HCT116 (cell line): ENCODE measurements at regions not wholly inside any gene's neighbourhood (a gene's known extent, or its start where the extent isn't known, plus 50 kb on each side); places are given as distances from the start of the nearest gene placed in this dataset.
"Not testable (repeated sequence)": the region's sequence is repeated elsewhere in the genome, so short reads cannot be mapped to it uniquely, and the experiment has no call there.

Experiments used
- ATAC-seq: fragments of 200-7000 bp; cut with Tn5 transposase; 2 replicates; pipeline ENCODE4 v1.9.1; 2020; ENCODE audit warnings: mild to moderate bottlenecking, moderate library complexity
- BruUV-seq: library from RNA; stranded (reverse); fragments of 400-500 nt; replicated peaks from 2 replicates; lab custom pipeline; 2021; lab: Mats Ljungman, UMichigan
- CTCF ChIA-PET: fragments of 300-600 bp; sonication (Branson Sonifier 250); formaldehyde crosslinking; loops from one replicate; lab custom pipeline; 2021; ENCODE audit warnings: antibody characterized with exemption; lab: Charles Lee
- POLR2A ChIA-PET: fragments of 300-600, 350-600 bp; sonication (Branson Sonifier 250); formaldehyde crosslinking; loops from one replicate; lab custom pipeline; 2021; ENCODE audit warnings: antibody characterized with exemption; lab: Charles Lee
- RAD21 ChIA-PET, 2 experiments: fragments of 300-600 bp; sonication (Branson Sonifier 250); formaldehyde crosslinking; loops; one replicate each; lab custom pipeline; 2023; ENCODE audit warnings: low total read pairs in 2 of 2; ENCODE audit not compliant: uncharacterized antibody in 2 of 2, unreplicated experiment in 2 of 2, low non-redundant PET in 1 of 2; lab: Charles Lee
- DNase-seq: peaks from one replicate; pipeline ENCODE4 v3.0.0-alpha.2; 2010; ENCODE audit warnings: low read depth, low spot score
- H2AFZ ChIP-seq: fragments of 200-600 bp; shearing (Covaris generic), sonication (generic); 2 replicates; pipeline ENCODE4 v1.6.1; 2017; ENCODE audit warnings: low read depth, mixed run types, mixed read lengths, antibody characterized with exemption, low read length; ENCODE audit not compliant: poor library complexity, severe bottlenecking
- H3K27ac ChIP-seq: 2 replicates; pipeline ENCODE4 v1.5.1; 2012; ENCODE audit warnings: low read depth, low read length
- H3K27me3 ChIP-seq: fragments of 200-600 bp; sonication (generic); 2 replicates; pipeline ENCODE4 v1.6.1; 2016; ENCODE audit warnings: mixed run types, low read length, mixed read lengths; ENCODE audit not compliant: insufficient read depth
- H3K36me3 ChIP-seq, 2 experiments: fragments of 200-500 bp in 1 of 2; fragments of 200-600 bp in 1 of 2; sonication (Bioruptor generic) in 1 of 2; sonication (generic) in 1 of 2; 2 replicates each; pipeline versions ENCODE4 v1.5.1 to v1.6.1; 2014 to 2016; ENCODE audit warnings: low read length in 2 of 2, inconsistent platforms in 1 of 2, mixed read lengths in 1 of 2, mixed run types in 1 of 2; ENCODE audit not compliant: insufficient read depth in 2 of 2, control insufficient read depth in 1 of 2
- H3K4me1 ChIP-seq, 2 experiments: fragments of 200-600 bp in 1 of 2; sonication (generic) in 1 of 2; 2 replicates each; pipeline versions ENCODE4 v1.5.1 to v1.6.1; 2012 to 2017; ENCODE audit warnings: low read length in 2 of 2, inconsistent platforms in 1 of 2, mild to moderate bottlenecking in 1 of 2, mixed read lengths in 1 of 2, mixed run types in 1 of 2, moderate library complexity in 1 of 2; ENCODE audit not compliant: insufficient read depth in 2 of 2, control insufficient read depth in 1 of 2
- H3K4me2 ChIP-seq: fragments of 200-600 bp; sonication (generic); 2 replicates; pipeline ENCODE4 v1.6.1; 2017; ENCODE audit warnings: mixed run types, low read length, mixed read lengths
- H3K4me3 ChIP-seq, 2 experiments: fragments of 200-600 bp in 1 of 2; sonication (generic) in 1 of 2; replicated peaks in 1 of 2; 2 replicates each; pipeline ENCODE4 v1.5.1; 2011 to 2016; ENCODE audit warnings: low read length in 2 of 2, control low read depth in 1 of 2, low read depth in 1 of 2, mild to moderate bottlenecking in 1 of 2, mixed read lengths in 1 of 2, mixed run types in 1 of 2
- H3K79me2 ChIP-seq: fragments of 200-600 bp; sonication (generic); 2 replicates; pipeline ENCODE4 v1.6.1; 2017; ENCODE audit warnings: mild to moderate bottlenecking, mixed run types, low read length, moderate library complexity, mixed read lengths; ENCODE audit not compliant: insufficient read depth
- H3K9ac ChIP-seq: fragments of 200-600 bp; sonication (generic); 2 replicates; pipeline ENCODE4 v1.6.1; 2016; ENCODE audit warnings: low read length, mixed read lengths
- H3K9me2 ChIP-seq: fragments of 200-600 bp; sonication (generic), shearing (Covaris generic); 2 replicates; pipeline ENCODE4 v1.6.1; 2017; ENCODE audit warnings: mixed run types, mild to moderate bottlenecking, moderate library complexity; ENCODE audit not compliant: insufficient read depth
- H3K9me3 ChIP-seq, 2 experiments: fragments of 200-500 bp in 1 of 2; fragments of 200-600 bp in 1 of 2; sonication (Bioruptor generic) in 1 of 2; sonication (generic) in 1 of 2; 2 replicates each; pipeline ENCODE4 v1.6.1; 2014 to 2017; ENCODE audit warnings: low read length in 2 of 2, mixed read lengths in 2 of 2, inconsistent platforms in 1 of 2, low read depth in 1 of 2, mild to moderate bottlenecking in 1 of 2, mixed run types in 1 of 2, moderate library complexity in 1 of 2; ENCODE audit not compliant: control insufficient read depth in 1 of 2, insufficient read depth in 1 of 2
- H4K20me1 ChIP-seq: fragments of 200-600 bp; sonication (generic), shearing (Covaris generic); 2 replicates; pipeline ENCODE4 v1.6.1; 2017; ENCODE audit warnings: mixed run types, mild to moderate bottlenecking, moderate library complexity; ENCODE audit not compliant: insufficient read depth
- ELF1 ChIP-seq: IDR thresholded peaks from 2 replicates; pipeline ENCODE4 v1.6.1; 2012; ENCODE audit warnings: low read depth, borderline replicate concordance
- RAD21 ChIP-seq: IDR thresholded peaks from 2 replicates; pipeline ENCODE4 v1.6.1; 2012; ENCODE audit warnings: low read depth, mild to moderate bottlenecking
- SRF ChIP-seq: IDR thresholded peaks from 2 replicates; pipeline ENCODE4 v1.6.1; 2012; ENCODE audit warnings: low read depth
- intact Hi-C: fragments of 100-400 bp; cut with micrococcal nuclease; formaldehyde crosslinking; loops from 2 replicates; pipeline ENCODE4 v1.10.0; 2022

- H3K4me3 ChIP-seq = no peak overlapping the region
- no peaks in the 10 kb centered on the region for H3K9me3 ChIP-seq
- H3K27me3 ChIP-seq = no peaks in the 10 kb centered on the region
- H3K36me3 ChIP-seq = no peaks in the 10 kb centered on the region; a peak in 1 of 4 replicates
- TF ChIP-seq SRF (no peak), RAD21 (peak; percentile 20; the same call in 1 of the 2 replicates)
- no peak overlapping the region for H3K27ac ChIP-seq
- ChIA-PET RAD21 (no interaction called here), POLR2A (no interaction called here), CTCF (no interaction called here)
- H3K79me2 ChIP-seq = no peaks in the 10 kb centered on the region
- no peaks in the 10 kb centered on the region for H3K9me2 ChIP-seq
- no peak overlapping the region for H3K9ac ChIP-seq
- intact Hi-C loops = no loop called here
- H3K4me1 ChIP-seq = no peaks in the 10 kb centered on the region
- no peak for DNase-seq
- no peaks in the 10 kb centered on the region for H4K20me1 ChIP-seq
- no peak overlapping the region for H2AFZ ChIP-seq
- BruUV-seq = no TSS peak
- ATAC-seq = peak; percentile 38; the same call in 1 of the 2 replicates
- no peak overlapping the region for H3K4me2 ChIP-seq
Measured at GRCh38 chr3:40901298-40901697, 298.0 kb upstream of the CTNNB1 start.

- no peak for ATAC-seq
- Histone ChIP-seq H3K9me2 (no peaks in the 10 kb centered on the region), H3K27ac (no peak overlapping the region), H3K4me1 (no peaks in the 10 kb centered on the region), H3K9ac (no peak overlapping the region), H2AFZ (no peak overlapping the region), H3K9me3 (no peaks in the 10 kb centered on the region), H3K27me3 (no peaks in the 10 kb centered on the region), H4K20me1 (no peaks in the 10 kb centered on the region), H3K4me3 (no peak overlapping the region), H3K79me2 (no peaks in the 10 kb centered on the region), H3K4me2 (no peak overlapping the region), H3K36me3 (no peaks in the 10 kb centered on the region)
- DNase-seq = no peak
- ChIA-PET CTCF (no interaction called here), POLR2A (no interaction called here), RAD21 (no interaction called here)
- intact Hi-C loops = no loop called here
- BruUV-seq = no TSS peak
- TF ChIP-seq ELF1 = no peak
Measured at GRCh38 chr3:40901796-40902195, 297.5 kb upstream of the CTNNB1 start.

DNA sequence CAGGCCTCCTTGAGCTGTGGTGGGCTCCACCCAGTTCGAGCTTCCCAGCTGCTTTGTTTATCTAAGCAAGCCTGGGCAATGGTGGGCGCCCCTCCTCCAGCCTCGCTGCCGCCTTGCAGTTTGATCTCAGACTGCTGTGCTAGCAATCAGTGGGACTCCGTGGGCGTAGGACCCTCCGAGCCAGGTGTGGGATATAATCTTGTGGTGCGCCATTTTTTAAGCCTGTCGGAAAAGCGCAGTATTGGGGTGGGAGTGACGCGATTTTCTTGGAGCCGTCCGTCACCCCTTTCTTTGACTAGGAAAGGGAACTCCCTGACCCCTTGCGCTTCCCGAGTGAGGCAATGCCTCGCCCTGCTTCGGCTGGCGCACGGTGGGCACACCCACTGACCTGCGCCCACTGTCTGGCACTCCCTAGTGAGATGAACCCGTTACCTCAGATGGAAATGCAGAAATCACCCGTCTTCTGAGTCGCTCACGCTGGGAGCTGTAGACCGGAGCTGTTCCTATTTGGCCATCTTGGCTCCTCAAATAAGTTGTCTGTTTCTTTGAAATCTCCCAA, 291.3 kb upstream of the CTNNB1 start:
- H3K4me2 ChIP-seq, H3K4me1 ChIP-seq, ATAC-seq, H3K36me3 ChIP-seq, CTCF ChIA-PET, POLR2A ChIA-PET, H3K27me3 ChIP-seq, H3K9ac ChIP-seq, H3K9me3 ChIP-seq, RAD21 ChIA-PET, BruUV-seq, H3K4me3 ChIP-seq, DNase-seq, H4K20me1 ChIP-seq, H2AFZ ChIP-seq, H3K27ac ChIP-seq, H3K79me2 ChIP-seq, H3K9me2 ChIP-seq, intact Hi-C loops: not testable (repeated sequence)
